Adrenal gland (tissue), 5 donors: ENCODE measurements at regions not wholly inside any gene's neighbourhood (a gene's known extent, or its start where the extent isn't known, plus 50 kb on each side); places are given as distances from the start of the nearest gene placed in this dataset.

Experiments used
- CTCF ChIP-seq, 6 experiments: fragments of 450-650 bp in 4 of 6; fragments of 200-600 bp in 2 of 6; sonication (generic) in 1 of 6; IDR thresholded peaks; 1 replicate in 5 of 6; 2 replicates in 1 of 6; pipeline versions ENCODE4 v1.5.1 to v1.8.0; 2016 to 2021; ENCODE audit warnings: antibody characterized with exemption in 6 of 6, mild to moderate bottlenecking in 2 of 6, moderate library complexity in 1 of 6
- POLR2A ChIP-seq, 2 donors: fragments of 450-650 bp; IDR thresholded peaks; one replicate each; pipeline ENCODE4 v1.6.1; 2017; ENCODE audit warnings: antibody characterized with exemption in 2 of 2, mild to moderate bottlenecking in 2 of 2, moderate library complexity in 1 of 2
- donor health status: DM: no; HTN: no; CAD: no.

GRCh38 chr18:70553245-70553935 is 264.5 kb downstream of the SOCS6 start:
- no peak for TF ChIP-seq CTCF (IDR thresholded peaks at IDR 0.05)
- no peak for TF ChIP-seq POLR2A (IDR thresholded peaks at IDR 0.05)
